GM19463 (cell line): ENCODE measurements at regions not wholly inside any gene's neighbourhood (a gene's known extent, or its start where the extent isn't known, plus 50 kb on each side); places are given as distances from the start of the nearest gene placed in this dataset.
A peak's percentile ranks its signal among the peaks of the same experiment; 100 is the strongest.
"Not testable (repeated sequence)": the region's sequence is repeated elsewhere in the genome, so short reads cannot be mapped to it uniquely, and the experiment has no call there.

Experiments
- ATAC-seq: cut with Tn5 transposase; IDR thresholded peaks from one replicate; pipeline ENCODE4 v1.9.1; 2021; ENCODE audit warnings: mild to moderate bottlenecking, moderate library complexity; ENCODE audit not compliant: unreplicated experiment

DNA sequence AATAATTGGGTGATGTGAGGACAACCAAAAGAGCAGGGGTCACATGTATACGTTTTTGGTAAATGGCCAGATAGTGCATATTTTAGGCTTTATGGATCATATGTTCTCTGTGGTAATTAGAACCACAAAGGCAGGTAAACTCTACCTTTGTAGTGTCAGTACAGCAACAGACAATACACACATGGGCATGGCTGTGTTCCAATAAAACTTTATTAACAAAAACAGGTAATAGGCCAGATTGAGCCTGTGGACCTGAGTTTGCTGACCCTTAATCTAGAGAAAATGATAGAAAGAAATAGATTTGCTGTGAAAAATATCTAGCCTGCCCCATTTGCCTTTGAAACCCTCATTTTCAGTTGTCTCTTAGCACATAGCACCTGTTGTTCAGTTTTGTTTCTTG is 177.2 kb upstream of the CXCR4 start:
- no peak for ATAC-seq

- no peak for ATAC-seq
Observed at GRCh38 chr2:136291871-136292270, 173.9 kb upstream of the CXCR4 start.

DNA sequence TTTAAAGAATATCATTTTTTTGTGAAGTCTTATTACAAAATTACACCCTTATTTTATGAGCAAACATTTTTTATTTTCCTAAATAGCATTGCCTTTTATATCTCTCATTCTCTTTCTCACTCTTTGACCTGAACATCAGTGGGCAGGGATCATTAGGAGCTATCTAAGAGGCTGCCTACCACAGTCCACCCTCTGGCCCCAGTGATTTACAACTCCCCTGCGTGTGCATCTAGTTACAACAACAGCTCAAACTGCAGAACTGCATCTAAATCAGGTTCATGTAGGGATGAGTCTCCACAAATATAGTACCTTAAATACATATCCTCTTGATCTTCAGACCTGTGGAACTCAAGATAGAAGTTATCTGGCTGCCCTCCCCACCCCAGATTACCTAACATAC is 172.4 kb upstream of the CXCR4 start:
- no peak for ATAC-seq

GRCh38 chr2:136288249-136288648 is 170.3 kb upstream of the CXCR4 start:
- no peak for ATAC-seq

- ATAC-seq, result no peak
Observed at GRCh38 chr2:136286423-136286822, 168.5 kb upstream of the CXCR4 start.

DNA sequence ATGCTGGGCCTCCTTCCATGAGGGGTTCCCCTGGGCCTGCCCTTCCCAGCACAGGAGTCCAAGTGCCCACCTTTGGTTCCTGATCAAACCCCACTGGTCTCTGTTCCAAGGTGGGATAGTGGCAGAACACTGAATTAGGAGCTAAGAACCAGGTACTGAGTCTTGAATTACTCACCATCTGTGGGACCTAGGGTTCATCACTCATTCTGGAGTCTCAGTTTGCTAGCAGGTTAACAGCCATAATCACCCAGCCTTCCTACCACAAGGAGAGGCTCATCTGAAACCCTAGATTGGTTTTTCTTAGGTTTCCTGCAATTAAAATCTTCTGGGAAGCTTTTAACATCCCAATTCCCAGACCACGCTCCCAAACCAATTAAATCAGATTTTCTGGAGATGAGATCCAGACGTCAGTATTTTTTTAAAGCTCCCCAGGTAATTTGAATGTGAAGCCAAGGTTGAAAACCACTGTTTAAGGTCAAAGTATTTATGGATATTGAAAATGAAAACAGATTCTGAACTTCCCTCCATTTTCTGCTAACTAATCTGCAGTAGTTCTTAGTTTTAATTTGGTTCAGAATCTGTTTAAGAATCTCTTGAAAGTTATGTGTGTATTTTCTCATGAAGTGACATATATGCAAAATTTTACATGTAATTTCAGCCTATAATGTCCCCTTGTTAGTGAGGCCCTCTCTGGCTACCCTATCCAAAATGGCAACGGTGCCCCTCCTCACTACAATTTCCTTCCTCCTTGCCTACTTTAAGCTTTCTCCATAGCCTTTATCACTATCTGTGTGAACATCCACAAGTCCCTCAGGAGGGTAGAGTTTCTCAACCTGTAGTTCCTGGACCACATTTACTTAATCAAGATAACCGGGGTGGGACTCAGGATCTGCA is 166.5 kb upstream of the CXCR4 start:
- peak; percentile 41 for ATAC-seq

DNA sequence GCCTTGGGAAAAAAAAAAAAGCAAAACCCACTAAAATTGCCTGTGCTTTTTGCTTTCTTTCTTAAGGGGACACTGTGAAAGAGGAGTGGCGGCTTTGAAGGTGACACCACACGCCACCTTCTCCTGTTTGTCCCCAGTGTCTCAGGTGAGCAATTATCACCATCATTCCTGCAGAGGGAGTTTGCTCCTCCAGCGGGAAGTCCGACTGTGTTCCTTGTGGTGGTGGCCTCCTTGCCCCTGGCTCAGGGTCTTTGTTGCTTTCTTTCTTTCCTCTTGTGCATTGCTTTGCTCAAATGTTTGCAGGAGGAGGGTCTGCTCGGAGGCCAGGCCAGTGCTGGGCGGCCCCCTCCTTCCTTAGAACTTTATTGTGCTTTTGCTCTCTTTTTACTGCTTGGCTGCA is 164.3 kb upstream of the CXCR4 start:
- no peak for ATAC-seq

DNA sequence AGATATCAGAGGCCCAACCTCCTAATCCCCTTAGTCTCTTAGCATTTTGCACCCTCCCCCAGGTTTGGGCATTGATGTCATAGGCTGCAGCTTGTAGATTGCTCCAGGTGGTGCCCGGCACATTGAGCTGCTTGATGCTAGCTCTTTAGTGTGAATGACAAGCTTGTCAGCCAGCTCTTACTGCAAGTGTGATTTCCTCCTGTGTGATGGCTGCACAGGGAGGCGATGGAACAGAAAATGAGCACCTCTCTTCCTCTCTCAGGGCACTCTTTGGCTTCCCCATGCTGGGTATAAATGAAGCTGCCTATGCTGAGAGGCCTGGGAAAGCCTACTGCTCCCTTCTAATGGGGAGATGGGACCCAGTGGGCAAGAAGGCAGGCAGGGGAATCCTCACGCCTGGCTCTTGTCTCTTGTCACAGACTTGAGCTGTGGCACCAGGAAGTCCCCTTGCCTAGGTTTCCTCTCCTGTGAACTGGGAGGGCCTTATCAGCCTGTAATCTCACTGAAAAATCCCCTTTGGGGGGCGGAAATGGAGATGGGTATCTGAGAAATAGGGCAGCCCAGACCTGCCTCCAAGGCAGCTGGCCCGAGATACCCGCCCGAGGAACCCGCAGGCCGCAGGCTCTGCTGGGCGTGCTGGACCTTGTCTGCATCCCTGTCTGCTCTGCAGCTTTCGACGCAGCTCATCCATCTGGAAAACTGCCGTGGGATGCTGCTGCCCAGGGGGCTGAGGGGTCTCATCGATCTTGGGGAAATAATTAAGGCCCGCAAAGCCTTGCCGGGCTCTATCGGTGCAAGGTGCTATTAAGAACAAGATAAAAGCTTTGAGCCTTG is 163.5 kb upstream of the CXCR4 start:
- peak; percentile 53 for ATAC-seq

GRCh38 chr2:136266346-136266745 is 148.4 kb upstream of the CXCR4 start:
- not testable (repeated sequence) for ATAC-seq

- ATAC-seq, result no peak
Observed at GRCh38 chr2:136259551-136259950, 141.6 kb upstream of the CXCR4 start.

- ATAC-seq, result no peak
Observed at GRCh38 chr2:136257893-136258292, 139.9 kb upstream of the CXCR4 start.

DNA sequence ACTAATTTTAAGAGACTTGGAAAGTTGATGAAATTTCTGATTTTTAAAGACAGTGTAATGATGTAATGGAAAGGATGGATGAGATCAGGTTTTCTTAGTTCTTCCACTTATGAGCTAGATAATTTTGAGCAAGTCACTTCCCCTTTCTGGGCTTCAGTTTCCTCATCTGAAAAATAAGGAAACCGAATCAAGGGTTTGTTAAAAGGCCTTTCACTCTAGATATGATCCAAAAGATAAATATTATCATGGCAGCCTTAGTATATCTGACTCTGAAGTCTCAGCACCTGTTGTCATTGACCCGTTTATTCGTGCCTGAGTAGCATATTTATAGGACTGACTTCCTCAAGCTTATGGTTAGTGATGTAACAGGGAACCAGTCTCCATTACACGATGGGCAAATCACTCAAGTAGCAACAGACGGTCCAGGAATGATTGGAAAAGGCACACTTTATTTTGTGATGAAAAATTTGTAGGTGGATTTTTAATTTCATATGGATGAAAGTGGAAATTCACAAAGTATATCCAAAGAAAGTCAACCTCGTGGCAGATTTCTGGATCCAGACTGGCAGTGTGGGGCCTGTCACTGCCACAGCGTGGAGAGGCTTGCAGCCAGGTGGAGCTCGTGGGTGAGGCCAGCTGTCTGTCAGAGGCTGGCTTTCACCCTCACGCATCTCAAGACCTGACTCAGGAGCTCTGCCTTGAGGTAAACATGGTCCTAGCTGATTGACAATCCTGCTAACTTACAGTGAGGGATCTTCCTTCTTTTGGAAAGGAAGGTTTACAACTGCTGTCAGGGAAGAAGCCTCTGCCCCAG is 137.9 kb upstream of the CXCR4 start:
- ATAC-seq, result peak; percentile 48

DNA sequence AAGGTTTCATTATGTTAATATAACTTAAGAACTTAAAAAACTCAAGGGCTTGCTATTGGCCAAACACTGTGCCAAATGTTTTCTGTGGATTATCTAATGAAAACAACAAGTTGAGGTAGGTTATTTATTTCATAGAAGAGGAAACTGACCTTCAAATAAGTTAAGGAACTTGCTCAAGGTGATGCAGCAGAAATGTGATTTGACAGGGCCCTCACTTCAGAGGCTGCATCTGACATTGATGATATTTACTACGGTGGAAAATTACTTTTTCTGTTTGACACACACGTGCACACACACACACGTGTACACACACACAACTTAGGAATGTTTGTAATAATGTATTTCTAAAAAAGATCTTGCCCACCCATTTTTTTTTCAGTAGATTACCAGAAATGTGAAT is 137.2 kb upstream of the CXCR4 start:
- ATAC-seq, result no peak

GRCh38 chr2:136254681-136255080 is 136.7 kb upstream of the CXCR4 start:
- no peak for ATAC-seq

DNA sequence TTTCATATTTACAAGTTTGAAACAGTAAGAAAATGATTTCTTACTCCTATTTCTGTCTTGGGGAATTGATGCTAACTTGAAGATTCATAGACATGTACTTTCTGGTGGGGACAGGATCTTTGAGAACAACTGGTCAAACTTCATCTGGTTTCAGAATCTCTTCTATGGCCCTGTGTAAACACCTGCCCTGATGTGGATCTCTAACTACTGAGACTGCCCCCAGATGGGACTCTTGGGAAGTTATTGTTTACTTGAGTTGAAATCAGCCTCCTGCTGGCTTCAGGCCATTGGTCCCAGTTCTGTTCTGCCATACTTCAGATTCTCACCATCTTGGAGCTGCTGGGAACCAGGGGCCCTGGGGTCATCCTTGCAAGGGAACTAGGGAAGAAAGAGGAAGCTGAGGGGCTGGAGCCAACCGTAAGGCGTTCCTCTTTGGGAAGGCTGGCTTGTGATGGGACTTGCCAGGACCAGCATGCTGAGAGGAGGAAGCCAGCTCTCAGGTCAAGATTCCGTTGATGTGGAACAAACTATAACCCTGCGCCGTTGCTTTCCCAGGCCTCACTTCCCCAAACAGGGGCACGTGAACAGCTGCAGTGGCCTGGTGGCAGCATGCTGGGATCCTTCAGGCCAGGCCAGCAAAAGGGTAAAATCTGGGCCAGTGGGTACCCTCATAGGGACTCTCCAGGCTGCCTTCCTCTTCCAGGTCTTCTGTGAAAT is 135.5 kb upstream of the CXCR4 start:
- peak; percentile 25 for ATAC-seq

- ATAC-seq, result no peak
Observed at GRCh38 chr2:136251885-136252585, 134.1 kb upstream of the CXCR4 start.

DNA sequence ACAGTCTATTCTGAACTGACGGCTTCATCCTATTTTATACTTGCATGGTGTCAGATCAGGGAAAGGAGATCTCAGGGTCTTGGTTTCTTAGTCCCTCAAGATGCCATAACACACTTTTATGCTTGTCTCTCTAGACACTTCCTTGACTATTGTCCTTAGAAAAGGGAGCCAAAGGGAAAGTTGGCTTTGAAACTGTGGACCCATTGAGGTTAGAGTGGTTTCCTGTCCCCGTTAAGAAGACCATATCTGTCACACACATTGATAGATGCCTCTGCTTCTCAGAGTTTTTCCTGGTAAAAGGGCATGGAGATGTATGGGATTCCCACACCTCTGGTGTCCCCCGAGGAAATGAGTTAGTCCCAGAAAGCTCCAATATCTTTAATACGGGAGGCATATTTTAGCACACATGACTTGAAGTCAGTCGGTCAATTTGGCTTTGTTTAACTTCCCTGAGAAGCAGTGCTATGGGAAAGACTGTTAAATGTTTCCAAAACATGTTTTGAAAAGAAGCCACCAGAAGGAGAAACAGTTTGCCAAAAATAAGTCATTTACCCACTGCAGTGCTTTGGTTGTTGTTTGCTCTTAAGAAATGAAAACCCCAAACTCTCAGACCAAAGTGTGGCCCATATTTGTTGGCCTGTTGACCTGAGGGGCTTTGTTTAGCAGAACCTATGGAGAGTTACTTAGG is 133.4 kb upstream of the CXCR4 start:
- ATAC-seq, result no peak

- ATAC-seq, result no peak
Observed at GRCh38 chr2:136250131-136250530, 132.2 kb upstream of the CXCR4 start.

DNA sequence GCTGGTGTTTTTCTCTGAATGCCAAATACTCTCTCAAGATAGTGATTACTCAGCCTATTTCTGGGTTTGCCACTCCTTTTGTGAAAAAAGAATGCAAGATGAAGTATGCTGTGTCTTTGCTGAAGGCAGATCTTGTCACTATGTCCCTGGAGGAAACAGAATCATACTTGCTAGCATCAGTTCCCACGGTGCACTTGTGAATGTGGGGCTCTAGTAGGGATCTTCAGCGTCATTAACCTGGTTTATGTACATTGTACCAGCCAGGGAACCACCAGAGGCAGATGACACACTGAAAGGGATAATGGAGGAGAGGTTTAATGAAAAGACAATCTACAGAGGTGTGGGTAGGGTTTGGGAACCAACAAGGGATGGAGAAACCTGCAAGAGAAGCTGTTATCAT is 131.0 kb upstream of the CXCR4 start:
- no peak for ATAC-seq
